Immature natural killer cell (primary cell): ENCODE measurements at regions not wholly inside any gene's neighbourhood (a gene's known extent, or its start where the extent isn't known, plus 50 kb on each side); places are given as distances from the start of the nearest gene placed in this dataset.

Experiments
- DNase-seq, 3 donors: peaks; one replicate each; pipeline ENCODE4 v3.0.0; 2022; ENCODE audit warnings: mixed read lengths in 1 of 3
- H3K27ac Mint-ChIP-seq, 6 donors: one replicate each; pipeline ENCODE4 v1.8.0; 2020; ENCODE audit warnings: mixed read lengths in 6 of 6, mild to moderate bottlenecking in 5 of 6, inconsistent platforms in 4 of 6, moderate library complexity in 3 of 6
- H3K27me3 Mint-ChIP-seq, 3 donors: one replicate each; pipeline ENCODE4 v1.8.0; 2020 to 2021; ENCODE audit warnings: low read depth in 3 of 3, mild to moderate bottlenecking in 3 of 3, mixed read lengths in 3 of 3, moderate library complexity in 3 of 3, inconsistent platforms in 1 of 3
- H3K36me3 Mint-ChIP-seq, 3 donors: one replicate each; pipeline ENCODE4 v1.8.0; 2020; ENCODE audit warnings: mixed read lengths in 3 of 3, inconsistent platforms in 2 of 3, mild to moderate bottlenecking in 2 of 3
- H3K4me1 Mint-ChIP-seq, 2 donors: one replicate each; pipeline ENCODE4 v1.8.0; 2020; ENCODE audit warnings: inconsistent platforms in 2 of 2, mild to moderate bottlenecking in 2 of 2, mixed read lengths in 2 of 2, moderate library complexity in 1 of 2
- H3K4me3 Mint-ChIP-seq, 5 donors: one replicate each; pipeline ENCODE4 v1.8.0; 2020; ENCODE audit warnings: mild to moderate bottlenecking in 5 of 5, mixed read lengths in 5 of 5, inconsistent platforms in 3 of 5, moderate library complexity in 3 of 5
- H3K9me3 Mint-ChIP-seq, 6 donors: one replicate each; pipeline ENCODE4 v1.8.0; 2020; ENCODE audit warnings: mild to moderate bottlenecking in 6 of 6, mixed read lengths in 6 of 6, inconsistent platforms in 4 of 6, moderate library complexity in 3 of 6

DNA sequence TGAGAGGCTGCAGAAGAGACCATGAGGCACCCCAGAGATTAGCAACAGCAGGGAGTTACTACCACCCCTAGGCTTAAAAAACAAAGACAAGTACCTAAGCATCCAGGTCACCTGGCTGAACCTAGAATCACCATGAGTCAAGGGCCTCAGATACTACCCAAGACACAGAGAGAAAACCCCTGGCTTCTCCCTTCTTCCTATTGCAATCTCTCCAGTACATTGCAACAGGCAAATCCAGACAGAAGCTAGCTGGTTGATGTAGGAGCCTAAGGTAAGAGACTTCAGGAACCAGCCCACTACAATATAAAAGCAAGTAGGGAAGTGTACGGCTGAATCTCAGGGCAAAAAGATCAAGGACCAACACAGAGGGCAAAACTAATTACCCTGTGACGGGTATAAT, 367.2 kb downstream of the PLPP3 start:
- no peak for DNase-seq
- H3K9me3 Mint-ChIP-seq, result peaks cover 0 to under 1% (median 0%) of the 10 kb centered on the region in 6 donors
- H3K4me1 Mint-ChIP-seq, result no peaks in the 10 kb centered on the region
- H3K36me3 Mint-ChIP-seq, result no peaks in the 10 kb centered on the region
- no peak overlapping the region for H3K4me3 Mint-ChIP-seq
- no peak overlapping the region for H3K27ac Mint-ChIP-seq
- H3K27me3 Mint-ChIP-seq, result peaks cover 0 to 2% (median 0%) of the 10 kb centered on the region in 3 donors

DNA sequence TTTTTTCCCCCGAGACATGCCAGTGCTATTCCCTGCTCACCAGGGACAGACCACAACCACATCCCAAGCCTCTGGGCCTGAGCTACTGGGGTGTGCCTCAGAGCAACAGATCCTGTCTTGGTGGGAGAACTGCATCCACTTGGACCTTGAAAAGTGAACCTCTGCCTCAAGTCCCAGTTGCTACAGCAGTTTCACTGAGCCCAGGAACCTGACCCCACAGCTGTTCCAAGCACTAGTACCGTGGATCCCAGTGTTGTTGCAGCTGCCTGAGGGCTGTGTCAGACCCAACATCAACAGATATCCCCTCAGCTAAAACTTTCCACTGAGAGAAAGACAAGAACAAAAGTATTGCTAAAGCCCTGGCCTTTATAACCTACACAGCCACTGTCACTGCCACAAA, 373.0 kb downstream of the PLPP3 start:
- no peak for DNase-seq
- no peak overlapping the region for H3K4me3 Mint-ChIP-seq
- peaks cover 0 to 14% (median 0%) of the 10 kb centered on the region in 6 donors for H3K9me3 Mint-ChIP-seq
- no peaks in the 10 kb centered on the region for H3K4me1 Mint-ChIP-seq
- H3K27me3 Mint-ChIP-seq, result peaks cover 0 to 2% (median 2%) of the 10 kb centered on the region in 3 donors
- no peak overlapping the region for H3K27ac Mint-ChIP-seq
- H3K36me3 Mint-ChIP-seq, result no peaks in the 10 kb centered on the region

DNA sequence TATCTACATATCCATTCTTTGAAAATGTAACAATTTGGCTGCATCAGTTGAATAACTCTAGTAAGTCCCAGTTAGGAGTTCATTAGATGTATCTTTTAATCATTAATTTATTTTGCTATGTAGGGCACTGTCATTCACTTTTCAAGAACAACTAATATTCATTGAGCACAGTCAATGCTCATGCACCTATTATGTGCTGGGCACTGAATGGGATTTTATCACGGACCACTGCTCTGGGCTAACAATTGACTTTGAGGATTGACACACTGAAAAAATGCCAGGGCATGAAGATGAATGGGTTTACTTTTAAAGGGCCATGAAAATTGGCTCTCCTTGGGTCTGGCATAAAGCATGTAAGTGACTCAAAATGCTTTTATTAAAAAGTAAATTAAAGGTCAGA, 375.2 kb downstream of the PLPP3 start:
- no peak overlapping the region for H3K4me3 Mint-ChIP-seq
- no peak overlapping the region for H3K27ac Mint-ChIP-seq
- peaks cover 0 to 2% (median 2%) of the 10 kb centered on the region in 3 donors for H3K27me3 Mint-ChIP-seq
- H3K36me3 Mint-ChIP-seq, result no peaks in the 10 kb centered on the region
- peaks cover 0 to 14% (median 0%) of the 10 kb centered on the region in 6 donors for H3K9me3 Mint-ChIP-seq
- H3K4me1 Mint-ChIP-seq, result no peaks in the 10 kb centered on the region
- no peak for DNase-seq

DNA sequence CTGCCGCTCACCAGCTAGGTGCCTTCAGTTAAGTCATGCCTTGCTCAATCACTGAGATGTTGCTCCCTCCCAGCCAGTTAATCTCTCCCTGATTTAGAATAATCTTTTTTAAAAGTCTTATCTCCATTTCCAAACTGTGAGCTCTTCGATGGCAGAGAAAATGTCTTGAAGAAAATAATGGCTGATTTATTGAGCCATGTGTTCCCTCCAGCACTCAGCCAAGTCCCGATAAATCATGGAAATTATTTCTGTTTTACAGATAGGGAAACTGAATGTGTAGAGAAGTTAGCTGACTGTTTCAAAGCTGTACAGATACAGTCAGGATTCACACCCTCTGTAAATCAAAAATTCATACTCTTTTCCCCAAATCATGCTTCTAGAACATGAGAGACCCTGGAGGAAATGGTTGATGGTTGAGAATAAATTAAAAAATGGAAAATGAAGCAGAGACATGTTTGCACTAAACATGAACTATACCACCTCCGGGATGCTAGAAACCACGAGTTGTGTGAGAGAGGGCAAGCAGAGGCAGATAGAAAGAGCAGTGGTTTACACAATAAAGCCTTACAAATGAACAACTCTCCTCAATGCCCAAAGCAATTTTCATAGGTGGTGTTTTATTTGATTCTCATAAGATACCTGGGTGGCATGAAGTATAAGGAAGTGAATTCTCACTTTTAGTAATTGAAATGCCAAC, 376.4 kb downstream of the PLPP3 start:
- peaks cover 0 to 4% (median 2%) of the 10 kb centered on the region in 3 donors for H3K27me3 Mint-ChIP-seq
- no peaks in the 10 kb centered on the region for H3K36me3 Mint-ChIP-seq
- peaks cover 0 to 14% (median 0%) of the 10 kb centered on the region in 6 donors for H3K9me3 Mint-ChIP-seq
- no peaks in the 10 kb centered on the region for H3K4me1 Mint-ChIP-seq
- DNase-seq, result no peak
- H3K4me3 Mint-ChIP-seq, result no peak overlapping the region
- no peak overlapping the region for H3K27ac Mint-ChIP-seq

DNA sequence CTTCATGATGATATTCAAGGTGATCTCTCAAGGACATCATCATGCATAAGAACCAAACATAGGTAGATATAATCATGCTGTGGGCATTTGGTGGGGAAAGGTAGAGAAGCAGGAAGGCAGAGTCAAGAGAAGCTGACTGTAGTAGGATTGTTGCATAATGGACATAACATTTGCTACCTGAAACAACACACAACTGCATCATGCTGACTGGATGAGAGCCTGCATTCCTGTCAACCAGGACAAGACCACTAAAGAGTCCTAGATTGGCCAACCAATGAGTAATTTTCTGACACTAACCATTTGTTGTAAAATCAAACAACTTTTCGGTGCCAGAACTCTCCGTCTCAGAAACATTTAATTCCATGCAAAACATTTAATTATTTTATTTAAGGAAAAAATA, 377.2 kb downstream of the PLPP3 start:
- DNase-seq, result no peak
- H3K27ac Mint-ChIP-seq, result no peak overlapping the region
- H3K4me3 Mint-ChIP-seq, result no peak overlapping the region
- peaks cover 1 to 4% (median 2%) of the 10 kb centered on the region in 3 donors for H3K27me3 Mint-ChIP-seq
- no peaks in the 10 kb centered on the region for H3K4me1 Mint-ChIP-seq
- H3K36me3 Mint-ChIP-seq, result no peaks in the 10 kb centered on the region
- H3K9me3 Mint-ChIP-seq, result peaks cover 0 to 14% (median 0%) of the 10 kb centered on the region in 6 donors

DNA sequence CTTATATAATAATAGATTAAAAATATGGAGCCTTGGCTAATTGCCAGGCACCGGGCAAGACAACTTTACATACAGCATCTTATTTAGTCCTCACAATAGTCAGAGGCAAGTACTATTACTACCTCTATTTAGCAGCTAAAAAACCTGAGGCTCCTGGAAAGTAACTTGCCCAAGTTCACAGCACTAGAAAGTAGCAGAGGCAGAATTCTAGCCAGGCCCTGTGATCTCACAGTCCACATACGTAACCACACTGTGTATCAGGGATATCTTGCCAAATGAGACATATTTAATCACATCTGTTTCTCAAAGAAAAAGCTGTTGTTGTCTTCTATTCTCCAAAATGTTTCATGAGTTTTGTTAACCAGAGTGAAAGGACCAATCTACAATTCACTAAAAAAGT, 378.5 kb downstream of the PLPP3 start:
- no peak overlapping the region for H3K27ac Mint-ChIP-seq
- peaks cover 0 to 5% (median 0%) of the 10 kb centered on the region in 6 donors for H3K9me3 Mint-ChIP-seq
- H3K4me1 Mint-ChIP-seq, result no peaks in the 10 kb centered on the region
- DNase-seq, result no peak
- H3K36me3 Mint-ChIP-seq, result no peaks in the 10 kb centered on the region
- H3K27me3 Mint-ChIP-seq, result peaks cover 2 to 4% (median 2%) of the 10 kb centered on the region in 3 donors
- no peak overlapping the region for H3K4me3 Mint-ChIP-seq

DNA sequence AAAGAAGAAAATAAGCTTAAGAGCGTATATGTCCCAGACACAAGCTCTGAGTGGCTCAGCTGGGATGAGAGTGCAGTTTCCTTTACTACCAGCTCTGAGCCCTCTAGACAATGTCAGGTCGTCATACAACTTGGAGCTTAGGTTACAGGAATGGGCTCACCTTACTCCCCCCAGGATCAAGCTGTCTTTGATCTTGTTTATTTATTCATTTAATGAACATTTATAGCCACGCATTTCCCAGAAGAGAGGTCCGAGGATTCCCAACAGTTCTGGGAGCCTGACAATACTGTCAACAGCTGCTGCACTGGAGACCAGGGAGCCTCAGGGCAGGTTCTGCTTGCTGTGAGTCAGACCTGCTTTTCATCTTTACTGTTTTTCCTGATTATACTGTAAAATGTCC, 378.9 kb downstream of the PLPP3 start:
- H3K27me3 Mint-ChIP-seq, result peaks cover 2% of the 10 kb centered on the region in 3 donors
- no peaks in the 10 kb centered on the region for H3K4me1 Mint-ChIP-seq
- H3K9me3 Mint-ChIP-seq, result peaks cover 0 to under 1% (median 0%) of the 10 kb centered on the region in 6 donors
- DNase-seq, result no peak
- no peaks in the 10 kb centered on the region for H3K36me3 Mint-ChIP-seq
- no peak overlapping the region for H3K4me3 Mint-ChIP-seq
- H3K27ac Mint-ChIP-seq, result no peak overlapping the region

DNA sequence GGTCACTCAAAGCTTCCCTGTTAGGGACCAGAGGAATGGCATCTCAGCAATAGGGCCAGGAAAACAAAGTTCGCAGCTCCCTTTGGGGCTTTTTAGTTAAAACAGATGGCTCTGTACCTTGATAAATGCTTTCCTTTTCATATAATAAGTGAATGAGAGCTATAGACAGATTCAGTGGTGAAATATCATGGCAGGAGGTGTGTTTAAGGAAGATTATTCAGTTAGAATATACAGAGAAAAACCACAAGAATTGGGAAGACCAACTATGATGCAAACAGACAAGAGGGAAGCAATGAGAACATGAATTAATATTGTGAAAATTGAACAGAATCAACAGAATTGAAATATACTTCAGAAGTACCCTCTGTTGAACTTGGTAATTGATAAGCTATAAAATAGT, 379.4 kb downstream of the PLPP3 start:
- H3K9me3 Mint-ChIP-seq, result no peaks in the 10 kb centered on the region
- H3K4me1 Mint-ChIP-seq, result no peaks in the 10 kb centered on the region
- no peaks in the 10 kb centered on the region for H3K36me3 Mint-ChIP-seq
- H3K4me3 Mint-ChIP-seq, result no peak overlapping the region
- no peak for DNase-seq
- H3K27me3 Mint-ChIP-seq, result peaks cover 2% of the 10 kb centered on the region in 3 donors
- H3K27ac Mint-ChIP-seq, result no peak overlapping the region

DNA sequence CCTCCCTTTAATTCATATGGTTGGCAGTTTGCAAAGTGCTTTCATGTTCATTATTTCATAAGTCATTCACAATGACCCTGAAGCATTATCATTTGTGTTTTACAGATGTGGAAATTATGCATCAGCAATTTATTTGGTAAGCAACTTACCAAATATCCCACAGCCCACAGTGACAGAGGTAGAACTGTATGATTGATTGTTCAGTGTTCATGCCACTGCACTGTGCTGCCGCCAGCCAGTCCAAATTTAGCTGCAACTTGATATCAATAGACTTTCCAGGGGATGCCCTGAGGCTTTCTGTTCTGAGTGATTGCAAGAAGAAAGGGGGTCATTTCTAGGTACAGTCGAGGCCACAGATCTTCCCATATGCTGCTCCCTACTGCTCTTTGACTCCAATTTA, 380.3 kb downstream of the PLPP3 start:
- H3K27ac Mint-ChIP-seq, result no peak overlapping the region
- H3K4me1 Mint-ChIP-seq, result no peaks in the 10 kb centered on the region
- peaks cover 0 to 2% (median 2%) of the 10 kb centered on the region in 3 donors for H3K27me3 Mint-ChIP-seq
- no peak overlapping the region for H3K4me3 Mint-ChIP-seq
- DNase-seq, result no peak
- H3K9me3 Mint-ChIP-seq, result no peaks in the 10 kb centered on the region
- H3K36me3 Mint-ChIP-seq, result no peaks in the 10 kb centered on the region

DNA sequence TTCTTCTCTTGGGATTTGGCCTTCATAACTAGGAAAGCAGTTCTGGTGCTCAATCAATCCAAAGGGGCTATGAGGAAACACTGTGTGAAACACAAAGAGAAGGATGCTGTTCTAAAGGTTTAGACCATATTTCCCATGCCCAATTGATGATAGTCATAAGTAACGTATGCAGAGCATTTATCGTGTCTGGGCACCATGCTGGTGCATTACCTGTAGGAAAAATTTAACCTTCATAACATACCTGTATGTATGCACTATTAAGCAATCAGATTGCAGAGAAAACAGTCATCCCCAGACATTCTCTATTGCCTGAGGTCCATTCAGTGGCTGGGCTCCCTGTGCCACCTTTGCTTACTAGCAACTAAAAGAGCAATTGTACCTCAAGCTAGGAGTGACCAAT, 381.4 kb downstream of the PLPP3 start:
- Mint-ChIP-seq H3K9me3 (no peaks in the 10 kb centered on the region), H3K27me3 (peaks cover 0 to 2% (median 2%) of the 10 kb centered on the region in 3 donors), H3K27ac (no peak overlapping the region), H3K4me3 (no peak overlapping the region), H3K4me1 (no peaks in the 10 kb centered on the region), H3K36me3 (no peaks in the 10 kb centered on the region)
- DNase-seq, result no peak

DNA sequence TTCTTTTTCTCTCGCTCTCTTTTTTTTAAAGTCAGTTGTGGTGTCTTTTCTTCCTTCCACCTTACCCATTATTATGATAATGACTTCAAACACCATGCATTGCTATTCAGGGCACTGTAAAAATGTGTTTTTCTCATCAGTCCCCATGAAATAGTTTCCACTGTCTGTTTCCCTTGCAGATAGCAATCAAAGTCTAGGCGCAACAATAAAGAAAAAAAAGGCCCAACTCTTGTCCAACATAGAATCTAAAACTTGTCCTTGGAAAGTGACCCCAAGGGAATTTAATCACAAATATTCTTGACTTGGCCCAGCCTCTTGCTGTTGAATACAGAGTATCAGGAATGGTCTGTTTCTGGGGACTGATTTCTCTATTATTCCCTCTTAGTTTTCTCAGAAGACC, 382.5 kb downstream of the PLPP3 start:
- Mint-ChIP-seq H3K27me3 (peaks cover 0 to 2% (median 2%) of the 10 kb centered on the region in 3 donors), H3K4me3 (no peak overlapping the region), H3K4me1 (no peaks in the 10 kb centered on the region), H3K9me3 (no peaks in the 10 kb centered on the region), H3K27ac (no peak overlapping the region), H3K36me3 (no peaks in the 10 kb centered on the region)
- DNase-seq, result no peak

DNA sequence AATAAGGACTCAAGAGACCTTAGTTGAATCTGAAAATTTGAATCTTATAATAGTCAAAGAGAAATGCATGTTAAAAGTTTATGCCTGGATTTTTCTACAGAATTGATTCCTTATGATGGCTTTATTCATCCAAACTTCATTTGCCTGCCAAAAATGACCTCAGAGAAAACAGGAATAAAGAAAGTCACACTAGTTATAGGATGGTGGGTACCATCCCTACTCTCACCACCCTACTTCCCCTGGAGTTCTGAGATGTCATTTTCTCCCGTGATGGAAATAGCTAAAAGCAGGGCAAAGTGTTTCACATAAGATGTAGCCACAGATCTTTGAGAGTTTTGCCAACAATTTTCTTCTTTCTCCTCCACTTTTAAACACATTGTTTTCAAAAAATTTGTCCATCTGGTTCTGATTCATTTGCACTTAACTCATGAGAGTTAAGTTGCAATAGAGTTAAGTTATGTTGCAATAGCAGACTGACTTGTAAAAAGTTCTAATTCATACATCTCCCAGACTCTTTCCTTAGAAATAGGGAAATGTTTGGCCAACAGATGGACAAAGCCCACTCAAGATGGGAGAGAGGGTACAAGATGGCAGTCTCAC, 384.6 kb downstream of the PLPP3 start:
- no peak overlapping the region for H3K27ac Mint-ChIP-seq
- H3K9me3 Mint-ChIP-seq, result no peaks in the 10 kb centered on the region
- H3K27me3 Mint-ChIP-seq, result peaks cover 0 to 2% (median 2%) of the 10 kb centered on the region in 3 donors
- no peak overlapping the region for H3K4me3 Mint-ChIP-seq
- DNase-seq, result no peak
- H3K4me1 Mint-ChIP-seq, result no peaks in the 10 kb centered on the region
- H3K36me3 Mint-ChIP-seq, result no peaks in the 10 kb centered on the region

DNA sequence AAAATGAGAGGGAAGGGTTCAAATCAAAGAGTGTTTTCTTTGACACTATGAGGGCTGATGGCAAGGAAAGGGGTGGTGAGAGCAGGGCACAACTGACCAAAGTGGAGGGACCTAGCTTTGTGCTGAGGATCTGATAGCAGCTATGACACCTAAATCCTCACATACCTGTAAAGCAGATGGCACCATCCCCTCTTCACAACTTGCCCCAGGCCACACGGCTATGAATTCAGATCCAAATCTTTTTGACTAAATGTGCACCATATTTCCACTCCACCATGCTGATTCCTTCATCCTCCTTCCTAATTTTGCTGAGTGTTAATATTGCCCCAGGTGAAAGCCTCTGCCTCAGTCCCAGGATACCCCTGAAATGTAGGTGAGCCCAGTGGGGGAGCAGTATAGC, 385.7 kb downstream of the PLPP3 start:
- DNase-seq, result no peak
- Mint-ChIP-seq H3K27me3 (peaks cover 0 to 2% (median 0%) of the 10 kb centered on the region in 3 donors), H3K36me3 (no peaks in the 10 kb centered on the region), H3K4me3 (no peak overlapping the region), H3K27ac (no peak overlapping the region), H3K4me1 (no peaks in the 10 kb centered on the region), H3K9me3 (no peaks in the 10 kb centered on the region)

DNA sequence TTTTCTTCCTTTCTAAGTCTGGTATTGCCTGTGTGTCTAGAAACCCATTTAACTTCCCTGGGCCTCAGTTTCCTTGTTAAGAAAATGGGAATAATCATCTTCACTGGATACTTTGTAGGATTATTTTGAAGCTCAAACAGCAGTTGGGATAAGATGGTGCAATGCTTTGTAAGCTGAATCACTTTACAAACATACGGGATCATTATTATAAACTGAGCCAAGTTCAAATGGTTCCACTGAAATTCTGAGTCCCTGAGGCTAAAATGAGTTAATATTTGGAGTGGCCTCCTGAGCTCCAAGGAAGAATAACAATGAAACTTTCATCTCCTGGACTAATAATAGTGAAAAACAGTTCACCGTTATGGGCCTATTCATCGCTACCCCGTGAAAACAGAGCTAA, 388.0 kb downstream of the PLPP3 start:
- Mint-ChIP-seq H3K36me3 (no peaks in the 10 kb centered on the region), H3K9me3 (no peaks in the 10 kb centered on the region), H3K27me3 (no peaks in the 10 kb centered on the region), H3K4me1 (no peaks in the 10 kb centered on the region), H3K4me3 (no peak overlapping the region), H3K27ac (no peak overlapping the region)
- DNase-seq, result no peak
